ENCODE measurements at regions not wholly inside any gene's neighbourhood (a gene's known extent, or its start where the extent isn't known, plus 50 kb on each side); places are given as distances from the start of the nearest gene placed in this dataset.

DNA sequence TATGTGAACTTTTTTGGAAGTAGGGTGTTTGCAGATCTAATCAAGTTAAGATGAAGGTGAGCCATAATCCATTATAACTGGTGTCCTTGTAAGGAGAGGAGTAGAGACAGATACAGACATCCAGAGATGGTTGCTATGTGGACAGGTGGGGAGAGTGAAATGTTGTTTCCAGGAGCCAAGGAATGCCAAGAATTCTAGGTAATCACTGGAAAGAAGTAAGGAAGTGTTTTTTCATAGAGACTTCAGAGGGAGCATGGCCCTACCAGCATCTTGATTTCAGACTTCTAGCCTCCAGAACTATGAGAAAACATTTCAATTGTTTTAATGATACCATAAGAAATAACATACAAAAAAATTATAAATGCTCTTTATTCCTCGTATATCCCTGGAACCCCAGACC lies 320.5 kb upstream of the ANO3 start:
- intact Hi-C loops (cut with DNase I): no loop called here
- Histone ChIP-seq H3K9me3 (no peaks in the 10 kb centered on the region), H3K36me3 (no peaks in the 10 kb centered on the region), H3K4me3 (no peak overlapping the region), H3K27me3 (no peaks in the 10 kb centered on the region), H3K4me1 (no peaks in the 10 kb centered on the region), H3K27ac (no peak overlapping the region)
- DNase-seq (ENCODE audit: low spot score in 2 of 2): no peak
- TF ChIP-seq, protein P1, sequence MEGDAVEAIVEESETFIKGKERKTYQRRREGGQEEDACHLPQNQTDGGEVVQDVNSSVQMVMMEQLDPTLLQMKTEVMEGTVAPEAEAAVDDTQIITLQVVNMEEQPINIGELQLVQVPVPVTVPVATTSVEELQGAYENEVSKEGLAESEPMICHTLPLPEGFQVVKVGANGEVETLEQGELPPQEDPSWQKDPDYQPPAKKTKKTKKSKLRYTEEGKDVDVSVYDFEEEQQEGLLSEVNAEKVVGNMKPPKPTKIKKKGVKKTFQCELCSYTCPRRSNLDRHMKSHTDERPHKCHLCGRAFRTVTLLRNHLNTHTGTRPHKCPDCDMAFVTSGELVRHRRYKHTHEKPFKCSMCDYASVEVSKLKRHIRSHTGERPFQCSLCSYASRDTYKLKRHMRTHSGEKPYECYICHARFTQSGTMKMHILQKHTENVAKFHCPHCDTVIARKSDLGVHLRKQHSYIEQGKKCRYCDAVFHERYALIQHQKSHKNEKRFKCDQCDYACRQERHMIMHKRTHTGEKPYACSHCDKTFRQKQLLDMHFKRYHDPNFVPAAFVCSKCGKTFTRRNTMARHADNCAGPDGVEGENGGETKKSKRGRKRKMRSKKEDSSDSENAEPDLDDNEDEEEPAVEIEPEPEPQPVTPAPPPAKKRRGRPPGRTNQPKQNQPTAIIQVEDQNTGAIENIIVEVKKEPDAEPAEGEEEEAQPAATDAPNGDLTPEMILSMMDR (IDR thresholded peaks at IDR 0.05): no peak

GRCh38 chr11:26014456-26015115 lies 317.3 kb upstream of the ANO3 start:
- H3K27ac ChIP-seq: no peak overlapping the region
- intact Hi-C loops (cut with DNase I): no loop called here
- TF ChIP-seq, protein P1 (IDR thresholded peaks at IDR 0.05): no peak
- no peaks in the 10 kb centered on the region for H3K36me3 ChIP-seq
- no peaks in the 10 kb centered on the region for H3K4me1 ChIP-seq
- DNase-seq (ENCODE audit: low spot score in 2 of 2): no peak
- H3K4me3 ChIP-seq: no peak overlapping the region
- H3K9me3 ChIP-seq: no peaks in the 10 kb centered on the region
- H3K27me3 ChIP-seq: no peaks in the 10 kb centered on the region

DNA sequence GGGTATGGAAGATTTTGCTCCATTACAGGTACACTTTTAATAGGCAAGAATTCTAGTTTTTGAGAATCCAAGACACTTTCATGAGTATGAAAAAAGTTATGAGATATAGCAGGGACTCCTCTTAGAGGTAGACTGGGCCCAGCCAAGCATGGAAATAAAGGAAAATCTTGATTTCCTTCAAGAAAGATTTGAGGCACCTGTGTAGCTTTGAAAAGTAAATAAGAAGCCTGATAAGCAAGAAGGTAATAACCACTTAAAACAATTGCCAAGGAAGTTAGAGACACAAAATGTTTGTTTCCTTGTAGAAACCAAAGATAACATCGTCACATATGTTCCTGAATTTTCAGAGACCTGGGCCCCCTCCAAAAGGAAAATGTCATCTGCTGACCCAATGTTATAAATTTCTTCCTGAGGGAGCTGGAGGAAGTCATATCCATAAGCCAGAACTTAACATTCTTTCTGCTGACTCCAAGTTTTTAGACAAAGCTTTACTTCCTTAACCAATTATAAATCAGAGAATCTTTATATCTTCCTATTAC lies 314.5 kb upstream of the ANO3 start:
- no peak for DNase-seq (ENCODE audit: low spot score in 2 of 2)
- Histone ChIP-seq H3K9me3 (no peaks in the 10 kb centered on the region), H3K4me3 (no peak overlapping the region), H3K27me3 (no peaks in the 10 kb centered on the region), H3K4me1 (no peaks in the 10 kb centered on the region), H3K36me3 (no peaks in the 10 kb centered on the region), H3K27ac (no peak overlapping the region)
- TF ChIP-seq, protein P1 (IDR thresholded peaks at IDR 0.05): no peak
- intact Hi-C loops (cut with DNase I): no loop called here

DNA sequence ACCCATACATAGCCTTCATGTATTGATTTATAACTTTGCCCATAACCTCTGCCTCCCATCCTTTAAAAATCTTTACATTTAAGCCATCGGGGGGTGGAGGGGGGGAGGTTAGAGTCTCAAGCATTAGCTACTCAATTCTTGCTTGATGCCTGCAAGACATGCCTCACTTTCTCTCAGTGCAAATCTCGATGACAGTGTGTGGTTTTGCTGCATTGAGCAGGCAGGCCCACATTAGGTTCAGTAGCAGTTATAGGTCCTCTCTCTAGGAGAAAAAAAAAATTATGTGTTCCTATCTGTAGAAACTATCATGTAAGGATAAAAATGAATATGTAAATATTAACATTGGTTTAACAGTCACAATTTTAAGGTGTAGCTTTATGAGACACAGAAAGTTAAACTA lies 314.0 kb upstream of the ANO3 start:
- H3K4me3 ChIP-seq: no peak overlapping the region
- no peak for DNase-seq (ENCODE audit: low spot score in 2 of 2)
- H3K4me1 ChIP-seq: no peaks in the 10 kb centered on the region
- H3K36me3 ChIP-seq: no peaks in the 10 kb centered on the region
- H3K27ac ChIP-seq: no peak overlapping the region
- H3K27me3 ChIP-seq: no peaks in the 10 kb centered on the region
- TF ChIP-seq, protein P1 (IDR thresholded peaks at IDR 0.05): no peak
- no peaks in the 10 kb centered on the region for H3K9me3 ChIP-seq
- intact Hi-C loops (cut with DNase I): no loop called here

DNA sequence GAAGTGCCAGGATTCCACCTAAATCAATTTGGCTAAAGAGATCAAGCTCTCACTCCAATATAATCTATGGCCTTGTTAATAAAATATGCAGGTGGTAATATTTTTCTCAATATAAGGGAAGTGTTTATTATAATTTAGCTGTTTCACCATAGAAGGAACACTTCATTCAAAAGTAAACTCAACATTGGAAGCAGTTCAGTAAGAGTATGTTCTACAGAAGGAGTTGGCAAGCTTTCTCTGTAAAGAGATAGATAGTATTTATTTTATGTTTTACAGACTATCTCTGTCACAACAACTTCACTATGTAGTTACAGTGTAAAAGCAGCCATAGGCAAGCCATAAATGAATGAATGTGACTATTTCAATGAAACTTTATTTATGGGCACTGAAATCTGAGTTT lies 313.6 kb upstream of the ANO3 start:
- no peak for DNase-seq (ENCODE audit: low spot score in 2 of 2)
- intact Hi-C loops (cut with DNase I): no loop called here
- TF ChIP-seq, protein P1 (IDR thresholded peaks at IDR 0.05): no peak
- Histone ChIP-seq H3K27me3 (no peaks in the 10 kb centered on the region), H3K36me3 (no peaks in the 10 kb centered on the region), H3K27ac (no peak overlapping the region), H3K4me3 (no peak overlapping the region), H3K9me3 (no peaks in the 10 kb centered on the region), H3K4me1 (no peaks in the 10 kb centered on the region)
